Upper lobe of right lung (tissue), 1 donor: ENCODE measurements at regions not wholly inside any gene's neighbourhood (a gene's known extent, or its start where the extent isn't known, plus 50 kb on each side); places are given as distances from the start of the nearest gene placed in this dataset.

Experiments
- ATAC-seq: fragments of 200-7000 bp; cut with Tn5 transposase; one replicate; pipeline ENCODE4 v1.9.1; 2020; ENCODE audit warnings: mild to moderate bottlenecking, moderate library complexity
- DNase-seq: peaks from one replicate; pipeline ENCODE4 v3.0.0-alpha.2; 2020
- H3K27ac ChIP-seq: fragments of 200-600 bp; one replicate; pipeline ENCODE4 v1.8.0; 2022
- H3K27me3 ChIP-seq: fragments of 200-600 bp; one replicate; pipeline ENCODE4 v1.8.0; 2022; ENCODE audit warnings: mild to moderate bottlenecking
- H3K36me3 ChIP-seq: fragments of 200-600 bp; one replicate; pipeline ENCODE4 v1.8.0; 2022
- H3K4me1 ChIP-seq: fragments of 200-600 bp; one replicate; pipeline ENCODE4 v1.8.0; 2022
- H3K4me3 ChIP-seq: fragments of 200-600 bp; one replicate; pipeline ENCODE4 v1.8.0; 2022; ENCODE audit warnings: mild to moderate bottlenecking
- H3K9me3 ChIP-seq: fragments of 200-600 bp; one replicate; pipeline ENCODE4 v1.8.0; 2022
- CTCF ChIP-seq: fragments of 200-600 bp; IDR thresholded peaks from one replicate; pipeline ENCODE4 v1.8.0; 2022; ENCODE audit warnings: antibody characterized with exemption
- intact Hi-C: fragments of 100-400 bp; cut with DNase I; formaldehyde crosslinking; loops from one replicate; pipeline ENCODE4 v1.11.0; 2022
- donor health status: DM: no; HTN: yes; CAD: no; lungs with severe emphysema.

GRCh38 chr7:25314094-25314730 lies 85.9 kb upstream of the NPVF start:
- Histone ChIP-seq H3K9me3 (no peaks in the 10 kb centered on the region), H3K4me1 (no peaks in the 10 kb centered on the region), H3K36me3 (no peaks in the 10 kb centered on the region), H3K27ac (no peak overlapping the region), H3K4me3 (no peak overlapping the region), H3K27me3 (no peaks in the 10 kb centered on the region)
- DNase-seq (no peak), ATAC-seq (no peak)
- no peak for TF ChIP-seq CTCF
- intact Hi-C loops = no loop called here

- no peak overlapping the region for H3K27ac ChIP-seq
- H3K27me3 ChIP-seq = no peaks in the 10 kb centered on the region
- no peaks in the 10 kb centered on the region for H3K4me1 ChIP-seq
- intact Hi-C loops = no loop called here
- TF ChIP-seq CTCF = no peak
- no peaks in the 10 kb centered on the region for H3K9me3 ChIP-seq
- DNase-seq (no peak), ATAC-seq (no peak)
- H3K4me3 ChIP-seq = no peak overlapping the region
- no peaks in the 10 kb centered on the region for H3K36me3 ChIP-seq
Measured at GRCh38 chr7:25314731-25315267, 86.5 kb upstream of the NPVF start.

- no peaks in the 10 kb centered on the region for H3K9me3 ChIP-seq
- DNase-seq (no peak), ATAC-seq (no peak)
- H3K4me3 ChIP-seq = no peak overlapping the region
- no peaks in the 10 kb centered on the region for H3K36me3 ChIP-seq
- intact Hi-C loops = no loop called here
- H3K4me1 ChIP-seq = no peaks in the 10 kb centered on the region
- no peaks in the 10 kb centered on the region for H3K27me3 ChIP-seq
- no peak overlapping the region for H3K27ac ChIP-seq
- TF ChIP-seq CTCF = no peak
Measured at GRCh38 chr7:25316366-25316765, 88.1 kb upstream of the NPVF start.

GRCh38 chr7:25318047-25318446 lies 89.8 kb upstream of the NPVF start:
- no peak for ATAC-seq
- intact Hi-C loops = no loop called here

GRCh38 chr7:25319707-25320106 lies 91.4 kb upstream of the NPVF start:
- intact Hi-C loops = no loop called here
- H3K36me3 ChIP-seq = no peaks in the 10 kb centered on the region

More at GRCh38 chr7:25318047-25318446, 89.8 kb upstream of the NPVF start:
- Histone ChIP-seq H3K4me1 (no peaks in the 10 kb centered on the region), H3K36me3 (no peaks in the 10 kb centered on the region), H3K27me3 (no peaks in the 10 kb centered on the region), H3K4me3 (no peak overlapping the region), H3K9me3 (no peaks in the 10 kb centered on the region), H3K27ac (no peak overlapping the region)
- no peak for DNase-seq
- no peak for TF ChIP-seq CTCF

More at GRCh38 chr7:25319707-25320106, 91.4 kb upstream of the NPVF start:
- ATAC-seq (no peak), DNase-seq (no peak)
- Histone ChIP-seq H3K4me3 (no peak overlapping the region), H3K4me1 (no peaks in the 10 kb centered on the region), H3K27me3 (no peaks in the 10 kb centered on the region), H3K9me3 (no peaks in the 10 kb centered on the region), H3K27ac (no peak overlapping the region)
- TF ChIP-seq CTCF = no peak
